GM19043 (cell line): ENCODE measurements at regions not wholly inside any gene's neighbourhood (a gene's known extent, or its start where the extent isn't known, plus 50 kb on each side); places are given as distances from the start of the nearest gene placed in this dataset.

Experiments
- ATAC-seq: cut with Tn5 transposase; IDR thresholded peaks from one replicate; pipeline ENCODE4 v1.9.1; 2021; ENCODE audit warnings: low read depth; ENCODE audit not compliant: unreplicated experiment

DNA sequence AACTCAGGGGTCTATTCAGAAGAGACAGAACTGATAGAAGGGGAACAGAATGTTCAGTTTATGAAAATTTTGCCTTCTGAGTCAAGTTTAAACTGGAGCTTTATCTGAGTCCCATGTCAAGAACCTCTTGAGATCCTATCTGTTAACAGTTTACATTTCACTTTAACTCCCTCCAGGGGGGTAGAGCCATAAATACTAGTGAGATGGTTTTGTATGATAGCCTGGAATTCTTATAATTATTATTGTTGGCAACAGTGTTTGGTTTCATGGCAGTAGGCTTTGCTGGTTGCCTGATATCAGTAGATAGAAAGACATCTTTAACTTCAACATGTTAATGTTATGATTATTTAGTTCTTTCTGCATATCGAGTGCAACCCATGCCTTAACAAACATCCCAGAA, 498.5 kb downstream of the INSC start:
- no peak for ATAC-seq

DNA sequence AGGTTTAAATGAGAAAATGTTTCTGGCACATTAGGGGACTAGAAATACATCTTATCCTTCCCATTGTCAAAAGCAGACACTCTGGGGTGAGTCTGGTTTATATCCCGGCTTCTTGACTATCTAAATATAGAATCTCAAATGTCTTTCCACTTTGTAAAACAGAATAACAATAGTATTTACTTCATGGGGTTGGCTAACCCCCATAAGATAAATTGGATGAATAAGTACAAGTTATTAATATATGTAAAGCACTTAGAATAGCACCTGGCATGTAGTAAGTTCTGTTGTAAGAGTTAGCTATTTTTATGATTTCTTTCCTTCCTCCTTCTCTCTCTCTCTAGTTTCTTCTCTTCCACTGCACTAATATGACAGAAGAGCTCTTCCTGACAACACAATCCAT, 499.1 kb downstream of the INSC start:
- no peak for ATAC-seq

DNA sequence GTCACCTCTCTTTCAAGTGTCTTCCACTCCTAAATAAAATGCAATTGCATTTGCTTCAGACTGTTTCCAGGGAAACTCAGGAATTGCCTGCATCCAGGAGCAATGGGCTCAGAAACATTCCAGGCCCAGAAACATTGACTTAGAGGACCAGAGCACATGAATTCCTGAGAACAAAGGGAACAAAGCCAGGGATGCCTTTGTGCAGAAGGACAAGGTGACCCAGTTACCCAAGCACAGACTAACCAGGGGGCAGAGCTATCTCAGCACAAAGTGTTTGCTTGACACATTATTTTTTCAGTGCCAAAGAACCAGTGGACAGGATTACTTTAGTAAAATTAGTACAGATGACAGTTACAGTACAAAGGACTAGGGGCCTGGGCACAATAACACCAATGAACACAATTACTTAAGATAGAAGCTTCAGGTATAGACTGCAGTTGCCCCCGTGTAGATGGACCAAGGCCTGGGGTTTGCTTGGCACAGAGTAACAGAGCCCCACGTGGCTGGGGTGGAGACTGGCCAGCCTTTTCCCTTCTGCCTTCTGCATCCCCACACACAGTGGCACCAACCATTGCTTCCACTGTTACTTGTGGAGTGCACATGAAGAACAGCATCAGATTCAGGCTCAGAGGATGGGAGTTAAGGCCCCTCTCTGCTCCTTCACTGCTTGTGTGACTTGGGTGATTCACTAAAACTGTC, 500.8 kb downstream of the INSC start:
- ATAC-seq: no peak

DNA sequence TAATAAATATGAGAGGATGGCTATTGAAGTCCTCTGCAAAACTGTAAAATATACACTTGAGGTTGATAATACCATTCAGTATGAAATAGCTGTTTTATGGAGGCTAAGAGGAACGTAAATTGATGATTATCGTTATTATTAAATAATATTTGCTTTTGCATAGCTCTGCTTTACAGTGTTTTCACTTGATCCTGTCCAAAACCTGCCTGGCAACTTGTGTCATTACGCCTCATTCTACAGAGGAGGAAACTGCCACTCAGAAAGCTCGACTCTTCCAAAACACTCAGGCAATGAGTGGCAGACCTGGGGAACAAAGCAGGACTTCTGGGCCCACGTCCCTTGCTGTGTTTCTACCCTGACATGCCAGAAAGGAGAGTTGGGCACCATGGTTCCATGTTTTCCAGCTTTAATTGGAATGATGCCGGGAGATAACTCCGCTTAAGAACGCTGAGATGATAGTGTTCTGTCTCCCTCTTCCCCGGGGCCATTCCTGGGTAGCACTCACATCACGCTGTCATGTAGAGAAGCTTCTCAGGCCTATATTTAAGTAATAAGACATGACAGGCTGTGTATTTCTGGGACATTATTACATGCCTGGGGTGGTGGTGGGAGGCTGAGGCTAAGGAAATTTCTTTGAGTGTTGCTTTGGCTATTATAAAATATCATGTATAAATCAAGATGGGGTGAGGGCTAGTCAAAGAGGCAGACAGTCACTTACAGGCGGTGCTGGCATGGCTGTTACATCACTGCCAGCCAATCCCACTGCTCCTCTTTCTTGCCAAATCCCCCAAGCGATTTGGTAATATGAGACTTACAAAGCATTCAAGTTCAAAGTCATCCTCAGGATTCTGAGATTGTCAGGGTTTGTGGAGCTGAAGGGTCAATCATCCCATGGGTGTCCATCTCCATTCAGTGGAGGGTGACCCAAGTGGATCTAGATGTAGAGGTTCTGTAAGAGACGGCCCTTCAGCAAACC, 501.7 kb downstream of the INSC start:
- no peak for ATAC-seq

DNA sequence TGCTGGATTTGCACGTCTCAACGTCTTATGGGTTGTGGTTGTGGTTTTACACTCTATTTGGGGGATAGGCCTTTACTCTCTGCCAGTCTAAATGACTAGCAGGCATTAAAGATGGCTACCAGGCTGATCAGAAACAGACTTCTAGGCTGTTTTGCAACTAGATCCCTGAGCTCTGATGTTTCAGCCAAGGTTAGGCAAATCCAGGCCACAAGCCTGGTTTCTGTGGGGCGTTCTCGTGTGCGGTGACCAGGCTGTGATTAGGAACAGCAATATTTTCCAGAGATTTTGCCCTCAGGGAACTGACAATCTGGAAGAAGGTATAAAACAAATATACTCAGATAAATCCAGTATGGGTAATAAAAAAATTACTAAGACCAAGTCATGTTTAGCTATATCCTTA, 502.4 kb downstream of the INSC start:
- no peak for ATAC-seq

DNA sequence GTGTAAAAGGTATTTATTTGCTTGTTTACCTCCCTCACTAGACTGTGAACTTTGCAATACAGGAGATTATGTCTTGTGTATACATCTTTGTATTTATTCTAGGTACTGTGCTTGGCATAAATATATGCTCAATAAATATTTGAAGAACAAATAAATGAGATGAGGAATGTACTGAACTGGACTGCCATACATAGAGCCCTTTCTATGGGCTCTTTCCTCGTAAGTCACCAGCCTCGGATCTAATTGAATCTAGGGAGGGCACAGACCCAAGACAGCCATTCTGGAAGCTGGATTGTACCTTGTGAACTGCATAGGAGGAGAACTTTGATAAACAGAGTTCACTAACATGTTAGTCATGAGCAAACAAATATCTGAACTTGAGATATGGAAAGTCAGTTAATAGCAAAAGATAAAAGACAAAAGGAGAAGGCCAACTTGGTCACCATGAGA, 503.9 kb downstream of the INSC start:
- ATAC-seq: no peak

DNA sequence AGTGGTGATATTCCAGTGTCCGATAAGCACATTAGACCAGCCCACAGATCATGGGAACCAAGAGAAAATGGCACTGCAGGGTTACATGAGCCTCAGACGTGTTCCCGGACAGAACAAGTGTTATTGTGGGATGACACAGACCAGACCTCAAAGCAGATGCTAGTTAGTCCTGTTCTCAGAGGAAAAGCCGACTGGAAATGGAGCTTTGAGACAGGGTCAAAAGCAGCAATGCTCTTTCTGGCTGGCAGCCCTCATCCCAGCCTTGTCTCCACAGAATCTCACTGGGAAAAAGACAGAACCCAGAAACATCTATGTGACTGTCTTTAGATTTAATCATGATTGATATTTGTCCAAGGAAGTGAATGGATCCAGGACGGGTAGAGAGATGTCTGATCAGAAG, 506.8 kb downstream of the INSC start:
- ATAC-seq: no peak

DNA sequence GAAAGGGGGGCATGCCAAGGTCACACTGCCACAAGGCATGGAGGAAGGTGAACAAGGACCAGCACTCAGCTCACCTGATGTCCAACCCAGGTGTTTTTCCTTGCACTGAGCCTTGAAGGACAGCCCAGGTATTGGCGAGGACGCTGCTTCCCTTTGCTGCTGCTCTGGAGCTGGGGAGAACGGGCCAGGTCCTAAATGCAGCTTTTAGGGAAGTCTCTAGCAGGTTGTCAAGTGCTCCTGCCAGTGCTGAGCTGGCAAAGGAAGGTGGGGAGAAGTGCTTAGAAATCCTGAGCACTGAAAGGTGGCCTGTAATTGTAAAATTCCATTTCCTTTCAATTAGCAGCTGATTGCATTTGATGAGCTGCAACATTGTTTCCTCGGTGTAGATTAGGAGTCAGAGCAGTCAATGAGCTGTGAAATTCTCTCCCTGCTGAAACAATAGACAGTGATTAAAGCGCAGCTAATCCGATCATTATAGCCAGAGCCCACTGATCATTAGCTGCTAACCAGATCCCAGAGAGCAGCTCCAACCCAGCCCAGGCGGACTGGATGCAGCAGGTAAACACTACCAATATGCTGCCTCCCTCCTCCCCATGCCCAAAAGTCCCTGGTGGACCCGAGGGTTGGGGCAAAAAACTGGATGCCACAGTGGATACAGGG, 507.6 kb downstream of the INSC start:
- ATAC-seq: no peak

DNA sequence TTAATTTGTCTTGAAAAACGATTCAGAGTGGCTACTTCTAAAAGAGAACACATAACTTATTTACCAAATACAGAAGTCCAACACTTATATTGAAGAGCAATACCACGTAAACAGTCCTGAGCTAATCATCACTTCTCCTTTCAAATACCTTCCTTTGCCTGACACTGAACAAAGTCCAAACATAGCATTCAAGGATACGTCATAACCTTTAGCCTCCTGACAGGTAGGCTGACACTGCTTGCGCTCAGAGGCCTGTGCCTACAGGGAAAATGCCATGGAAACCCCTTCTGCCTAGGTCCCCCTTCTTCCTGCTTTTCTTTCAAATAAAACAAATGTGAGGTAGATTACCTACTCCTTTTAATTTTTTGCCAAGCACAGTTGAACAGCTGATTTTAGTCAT, 510.0 kb downstream of the INSC start:
- no peak for ATAC-seq

DNA sequence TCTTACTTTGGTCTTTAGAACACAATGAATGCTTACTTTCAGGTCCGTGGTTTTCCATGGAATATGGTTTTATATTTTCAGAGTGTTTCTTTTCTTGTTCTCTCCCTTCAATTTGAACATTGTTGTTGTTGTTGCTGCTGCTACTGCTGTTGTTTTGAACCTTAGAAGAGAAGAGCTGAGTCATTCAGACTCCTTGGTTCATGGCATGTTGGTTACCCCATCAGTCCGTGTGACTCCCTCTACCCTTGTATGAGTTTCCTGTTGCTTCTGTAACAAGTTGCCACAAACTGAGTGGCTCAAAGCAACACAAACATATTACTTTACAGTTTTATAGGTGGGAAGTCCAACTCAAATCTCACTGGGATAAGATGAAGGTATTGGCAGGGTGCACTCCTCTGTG, 511.0 kb downstream of the INSC start:
- no peak for ATAC-seq

DNA sequence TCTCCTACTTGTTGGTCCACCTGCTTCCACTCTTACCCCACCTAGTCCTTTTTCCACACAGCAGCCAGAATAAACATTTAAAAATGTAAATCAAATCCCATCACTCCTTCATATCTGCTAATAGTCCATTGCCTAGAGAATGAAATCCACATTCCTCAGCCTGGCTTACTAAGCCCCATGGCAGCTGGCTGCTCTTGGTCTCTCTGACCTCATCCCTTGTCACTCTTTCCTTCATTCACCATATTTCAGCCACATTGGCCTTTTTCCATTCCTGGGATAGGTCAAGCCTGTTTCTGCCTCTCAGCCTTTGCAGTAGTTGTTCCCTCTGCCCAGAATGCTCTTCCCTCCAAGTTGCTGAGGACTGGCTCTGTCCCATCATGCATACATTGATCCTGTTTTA, 512.8 kb downstream of the INSC start:
- ATAC-seq: no peak

DNA sequence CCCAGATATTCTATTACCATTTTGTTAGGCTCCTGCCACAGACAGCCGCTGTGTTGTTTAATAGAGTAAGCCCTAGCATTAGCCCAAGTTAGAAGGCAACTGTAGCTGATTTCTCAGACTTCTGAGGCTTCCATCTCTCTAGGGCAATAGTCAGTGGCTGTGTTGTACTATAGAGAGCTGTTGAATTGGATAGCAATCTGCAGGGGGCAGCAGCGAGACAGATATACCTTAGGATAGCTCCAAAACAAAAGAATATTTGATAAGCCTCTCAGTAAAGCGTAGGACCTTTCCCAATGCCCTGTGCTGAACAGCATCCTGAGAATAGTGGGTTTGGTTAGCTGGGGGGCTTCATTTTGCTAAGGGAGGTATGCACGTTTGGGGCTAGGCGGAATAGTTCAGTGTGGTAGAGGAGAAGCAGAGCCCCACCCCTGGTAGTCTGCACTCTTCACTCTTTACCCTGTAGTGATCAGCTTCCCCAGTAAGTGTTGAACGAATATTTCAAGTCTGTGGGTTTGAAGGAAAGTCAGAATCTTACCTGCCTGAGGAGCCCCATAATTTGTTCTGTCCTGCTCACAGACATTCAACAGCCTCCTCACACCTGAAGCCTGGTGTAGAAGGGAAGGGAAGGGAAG, 515.1 kb downstream of the INSC start:
- ATAC-seq: no peak

DNA sequence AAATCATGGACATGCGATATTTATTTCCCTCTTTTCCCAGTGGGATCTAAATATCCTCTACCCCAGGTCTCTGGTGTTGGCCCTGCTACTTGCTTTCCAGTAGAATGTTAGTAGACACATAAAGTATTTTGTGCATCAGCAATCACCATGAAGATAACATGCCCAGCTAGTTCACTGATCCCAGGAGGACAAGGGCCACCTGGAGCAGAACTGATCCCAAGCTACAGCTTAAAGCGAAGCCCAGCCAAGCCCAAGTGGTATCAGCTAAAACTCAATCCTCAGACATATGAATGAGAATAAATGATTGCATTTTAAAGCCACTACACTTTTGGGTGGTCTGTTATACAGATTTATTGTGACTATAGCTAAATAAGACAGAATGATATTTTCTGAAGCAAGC, 516.2 kb downstream of the INSC start:
- no peak for ATAC-seq

DNA sequence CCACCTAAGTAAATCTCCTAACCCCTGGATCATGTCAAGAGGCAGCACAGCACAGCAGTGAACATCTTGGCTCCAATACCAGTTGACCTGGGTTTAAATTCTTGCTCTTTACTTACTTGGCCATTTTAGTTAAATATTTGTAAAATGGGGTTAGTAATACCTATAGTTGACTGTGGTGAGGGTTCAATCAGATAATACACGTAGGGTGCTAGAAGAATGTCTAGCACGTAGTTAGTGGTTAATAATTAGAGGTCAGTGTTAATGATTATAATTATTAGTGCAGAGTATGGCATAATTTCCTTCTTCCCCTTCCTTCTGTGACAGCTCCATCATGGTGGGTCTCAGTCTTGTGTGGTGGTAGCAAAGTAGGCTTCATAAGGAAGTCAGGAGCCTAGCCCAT, 520.8 kb downstream of the INSC start:
- ATAC-seq: no peak

DNA sequence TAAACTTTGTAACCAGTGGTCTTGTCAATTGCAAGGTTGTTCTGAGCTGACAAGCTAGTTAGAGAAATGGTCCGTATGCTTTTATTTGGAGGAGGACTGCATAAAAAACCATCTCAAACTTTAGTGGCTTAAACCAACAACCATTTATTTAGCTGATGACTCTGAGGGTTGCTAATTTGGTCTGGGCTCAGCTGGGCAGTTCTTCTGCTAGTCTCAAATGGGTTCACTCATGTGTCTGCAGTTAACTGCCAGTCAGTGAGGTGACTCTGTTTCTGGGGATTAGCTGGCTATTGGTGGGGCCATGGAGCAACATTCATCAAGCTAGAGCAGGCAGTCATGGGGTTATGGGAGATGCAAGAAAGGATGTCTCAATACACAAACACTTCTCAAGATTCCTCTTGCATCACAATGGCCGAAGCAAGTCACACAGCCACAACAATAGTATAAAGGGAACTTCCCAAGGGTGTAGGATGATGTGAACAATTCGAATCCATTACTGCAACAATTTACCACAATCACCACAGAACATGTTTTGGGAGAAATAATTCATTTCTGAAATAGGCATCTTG, 521.9 kb downstream of the INSC start:
- no peak for ATAC-seq

DNA sequence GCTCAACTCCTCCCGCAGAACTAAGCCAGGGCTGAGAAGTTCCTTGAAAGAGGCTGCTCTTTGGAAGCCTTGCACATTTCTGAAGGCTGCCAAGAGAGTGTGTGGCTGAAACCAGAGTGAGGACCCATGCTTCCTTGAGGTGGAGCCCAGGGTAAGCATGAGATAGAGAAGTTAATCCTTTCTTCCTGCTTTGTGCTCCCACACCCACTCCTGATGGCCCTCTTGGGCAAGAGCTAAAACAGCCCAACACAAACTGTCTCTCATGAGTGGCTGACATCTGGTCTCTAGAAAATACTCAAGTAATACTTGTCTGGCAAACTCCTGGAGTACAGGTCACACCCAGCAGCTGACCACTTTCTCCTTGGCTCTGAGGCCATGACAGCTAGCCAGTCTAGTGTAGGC, 523.7 kb downstream of the INSC start:
- no peak for ATAC-seq

DNA sequence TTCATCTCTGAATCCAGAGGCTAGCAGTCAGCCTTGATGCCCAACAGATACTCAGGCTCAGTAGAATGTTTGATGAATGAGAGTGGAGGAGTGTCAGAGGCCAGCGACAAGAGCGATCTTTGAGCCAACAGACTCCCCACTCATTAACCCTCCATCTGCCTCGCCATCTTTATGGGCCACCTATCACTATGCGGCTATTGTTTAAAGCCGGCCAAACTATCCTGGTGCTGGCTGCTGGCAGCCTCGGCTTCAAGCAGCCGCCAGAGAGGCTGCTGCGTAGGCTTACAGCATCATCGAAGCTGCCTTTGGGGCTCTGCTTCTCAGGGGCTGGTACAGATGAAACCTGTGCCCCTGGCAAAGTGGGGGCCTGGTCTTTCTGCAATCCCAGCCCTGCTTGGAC, 525.6 kb downstream of the INSC start:
- no peak for ATAC-seq

DNA sequence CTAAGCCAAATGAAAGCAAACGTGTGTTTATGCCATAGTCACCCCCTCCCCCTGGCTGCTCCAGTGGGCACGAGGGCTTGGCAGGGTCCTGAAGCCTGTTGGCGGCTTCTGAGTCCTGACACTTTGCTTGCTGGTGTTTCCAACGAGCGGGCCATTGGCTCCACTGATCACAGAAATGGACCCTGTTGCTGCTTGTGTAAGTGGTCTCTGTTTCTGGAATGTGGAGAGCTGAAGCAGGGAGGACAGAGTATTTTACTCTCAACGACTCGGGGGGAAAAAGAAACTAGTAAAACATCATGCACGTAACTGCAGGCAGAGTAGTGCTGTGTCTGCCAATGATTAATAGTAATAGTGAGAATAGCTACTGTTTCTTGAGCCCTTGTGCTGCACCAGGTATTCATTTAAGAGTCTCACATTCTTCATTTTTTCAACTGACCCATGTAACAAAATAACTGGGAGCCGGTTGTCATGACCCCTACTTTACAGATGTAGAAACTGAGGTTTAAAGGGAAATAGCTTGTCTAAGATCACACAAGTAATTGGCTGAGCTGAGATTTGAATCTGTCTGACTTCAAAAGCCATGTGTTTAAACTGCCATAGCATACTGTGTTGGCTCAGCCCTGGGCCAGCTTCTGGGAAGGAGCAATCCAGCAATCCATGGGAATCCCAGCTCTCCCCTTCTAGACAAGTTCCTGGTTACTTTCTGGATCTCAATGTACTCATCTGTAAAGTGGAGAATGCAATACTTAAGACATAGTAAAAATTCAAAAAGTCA, 526.7 kb downstream of the INSC start:
- ATAC-seq: no peak

DNA sequence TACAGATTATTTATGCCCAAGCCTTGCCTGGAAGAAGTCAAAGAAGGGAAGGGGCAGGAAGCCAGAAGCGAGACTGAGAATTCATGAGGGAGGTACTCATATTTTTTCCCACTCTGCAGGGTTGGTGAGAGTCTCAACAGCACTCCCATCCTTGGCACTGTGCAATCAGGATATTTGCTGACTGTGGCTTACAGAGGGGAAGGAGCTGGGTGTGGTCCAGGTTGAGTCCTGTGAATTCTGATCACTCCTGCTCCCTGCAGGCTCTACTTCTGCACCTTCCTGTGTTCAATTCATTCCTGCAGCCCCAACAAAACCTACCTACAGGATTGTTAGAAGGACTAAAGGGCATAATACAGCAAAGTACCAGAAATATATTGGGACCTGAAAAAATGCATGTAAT, 530.5 kb downstream of the INSC start:
- no peak for ATAC-seq
